ENCODE measurements at regions not wholly inside any gene's neighbourhood (a gene's known extent, or its start where the extent isn't known, plus 50 kb on each side); places are given as distances from the start of the nearest gene placed in this dataset.

GRCh38 chr1:198030682-198031081 lies 113.5 kb downstream of the LHX9 start:
- H3K4me2 ChIP-seq (ENCODE audit: low read length), result no peak overlapping the region
- H3F3A ChIP-seq (ENCODE audit: insufficient read depth, low read length, poor library complexity, severe bottlenecking), result no peaks in the 10 kb centered on the region
- no peak overlapping the region for H3K4me3 ChIP-seq (ENCODE audit: low read length)
- no peak overlapping the region for H3K27ac ChIP-seq (ENCODE audit: low read length)
- no peaks in the 10 kb centered on the region for H4K20me1 ChIP-seq (ENCODE audit: insufficient read depth)
- TF ChIP-seq, protein P1, sequence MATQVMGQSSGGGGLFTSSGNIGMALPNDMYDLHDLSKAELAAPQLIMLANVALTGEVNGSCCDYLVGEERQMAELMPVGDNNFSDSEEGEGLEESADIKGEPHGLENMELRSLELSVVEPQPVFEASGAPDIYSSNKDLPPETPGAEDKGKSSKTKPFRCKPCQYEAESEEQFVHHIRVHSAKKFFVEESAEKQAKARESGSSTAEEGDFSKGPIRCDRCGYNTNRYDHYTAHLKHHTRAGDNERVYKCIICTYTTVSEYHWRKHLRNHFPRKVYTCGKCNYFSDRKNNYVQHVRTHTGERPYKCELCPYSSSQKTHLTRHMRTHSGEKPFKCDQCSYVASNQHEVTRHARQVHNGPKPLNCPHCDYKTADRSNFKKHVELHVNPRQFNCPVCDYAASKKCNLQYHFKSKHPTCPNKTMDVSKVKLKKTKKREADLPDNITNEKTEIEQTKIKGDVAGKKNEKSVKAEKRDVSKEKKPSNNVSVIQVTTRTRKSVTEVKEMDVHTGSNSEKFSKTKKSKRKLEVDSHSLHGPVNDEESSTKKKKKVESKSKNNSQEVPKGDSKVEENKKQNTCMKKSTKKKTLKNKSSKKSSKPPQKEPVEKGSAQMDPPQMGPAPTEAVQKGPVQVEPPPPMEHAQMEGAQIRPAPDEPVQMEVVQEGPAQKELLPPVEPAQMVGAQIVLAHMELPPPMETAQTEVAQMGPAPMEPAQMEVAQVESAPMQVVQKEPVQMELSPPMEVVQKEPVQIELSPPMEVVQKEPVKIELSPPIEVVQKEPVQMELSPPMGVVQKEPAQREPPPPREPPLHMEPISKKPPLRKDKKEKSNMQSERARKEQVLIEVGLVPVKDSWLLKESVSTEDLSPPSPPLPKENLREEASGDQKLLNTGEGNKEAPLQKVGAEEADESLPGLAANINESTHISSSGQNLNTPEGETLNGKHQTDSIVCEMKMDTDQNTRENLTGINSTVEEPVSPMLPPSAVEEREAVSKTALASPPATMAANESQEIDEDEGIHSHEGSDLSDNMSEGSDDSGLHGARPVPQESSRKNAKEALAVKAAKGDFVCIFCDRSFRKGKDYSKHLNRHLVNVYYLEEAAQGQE (IDR thresholded peaks at IDR 0.05; ENCODE audit: borderline replicate concordance), result no peak
- TF ChIP-seq EZH2 (IDR thresholded peaks at IDR 0.05; ENCODE audit: borderline replicate concordance, insufficient read depth, low read length, poor library complexity, severe bottlenecking) (no peak), RAD21 (conservative IDR thresholded peaks at IDR 0.05) (no peak), POLR2AphosphoS5 (IDR thresholded peaks at IDR 0.05) (no peak)
- TF ChIP-seq, protein P2, sequence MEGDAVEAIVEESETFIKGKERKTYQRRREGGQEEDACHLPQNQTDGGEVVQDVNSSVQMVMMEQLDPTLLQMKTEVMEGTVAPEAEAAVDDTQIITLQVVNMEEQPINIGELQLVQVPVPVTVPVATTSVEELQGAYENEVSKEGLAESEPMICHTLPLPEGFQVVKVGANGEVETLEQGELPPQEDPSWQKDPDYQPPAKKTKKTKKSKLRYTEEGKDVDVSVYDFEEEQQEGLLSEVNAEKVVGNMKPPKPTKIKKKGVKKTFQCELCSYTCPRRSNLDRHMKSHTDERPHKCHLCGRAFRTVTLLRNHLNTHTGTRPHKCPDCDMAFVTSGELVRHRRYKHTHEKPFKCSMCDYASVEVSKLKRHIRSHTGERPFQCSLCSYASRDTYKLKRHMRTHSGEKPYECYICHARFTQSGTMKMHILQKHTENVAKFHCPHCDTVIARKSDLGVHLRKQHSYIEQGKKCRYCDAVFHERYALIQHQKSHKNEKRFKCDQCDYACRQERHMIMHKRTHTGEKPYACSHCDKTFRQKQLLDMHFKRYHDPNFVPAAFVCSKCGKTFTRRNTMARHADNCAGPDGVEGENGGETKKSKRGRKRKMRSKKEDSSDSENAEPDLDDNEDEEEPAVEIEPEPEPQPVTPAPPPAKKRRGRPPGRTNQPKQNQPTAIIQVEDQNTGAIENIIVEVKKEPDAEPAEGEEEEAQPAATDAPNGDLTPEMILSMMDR (IDR thresholded peaks at IDR 0.05; ENCODE audit: poor library complexity, severe bottlenecking), result no peak
- no peak overlapping the region for H3K9ac ChIP-seq (ENCODE audit: low read length)
- H3K36me3 ChIP-seq (ENCODE audit: insufficient read depth, low read length), result no peaks in the 10 kb centered on the region
- no peaks in the 10 kb centered on the region for H3K79me2 ChIP-seq (replicated peaks; ENCODE audit: insufficient read depth, low read length)
- no peaks in the 10 kb centered on the region for H3K27me3 ChIP-seq (ENCODE audit: insufficient read depth, low read depth, low read length)
- no peaks in the 10 kb centered on the region for H3K9me2 ChIP-seq (ENCODE audit: insufficient read depth, low read length)
- no peak overlapping the region for H2AFZ ChIP-seq (ENCODE audit: low read depth, low read length)
- H3K9me3 ChIP-seq (ENCODE audit: low read length), result no peaks in the 10 kb centered on the region

GRCh38 chr1:198031086-198031485 lies 113.9 kb downstream of the LHX9 start:
- Histone ChIP-seq H3F3A (ENCODE audit: insufficient read depth, low read length, poor library complexity, severe bottlenecking) (no peaks in the 10 kb centered on the region), H3K36me3 (ENCODE audit: insufficient read depth, low read length) (no peaks in the 10 kb centered on the region), H3K27ac (ENCODE audit: low read length) (no peak overlapping the region), H2AFZ (ENCODE audit: low read depth, low read length) (no peak overlapping the region), H3K9me3 (ENCODE audit: low read length) (no peaks in the 10 kb centered on the region), H3K79me2 (replicated peaks; ENCODE audit: insufficient read depth, low read length) (no peaks in the 10 kb centered on the region), H4K20me1 (ENCODE audit: insufficient read depth) (no peaks in the 10 kb centered on the region), H3K4me2 (ENCODE audit: low read length) (no peak overlapping the region), H3K9me2 (ENCODE audit: insufficient read depth, low read length) (no peaks in the 10 kb centered on the region), H3K27me3 (ENCODE audit: insufficient read depth, low read depth, low read length) (no peaks in the 10 kb centered on the region), H3K9ac (ENCODE audit: low read length) (no peak overlapping the region), H3K4me3 (ENCODE audit: low read length) (no peak overlapping the region)
- TF ChIP-seq MXI1 (conservative IDR thresholded peaks at IDR 0.05; ENCODE audit: poor library complexity, severe bottlenecking) (no peak), TAF1 (IDR thresholded peaks at IDR 0.05; ENCODE audit: low read depth) (no peak), EP300 (conservative IDR thresholded peaks at IDR 0.05; ENCODE audit: poor library complexity, severe bottlenecking) (no peak), SMC3 (conservative IDR thresholded peaks at IDR 0.05; ENCODE audit: poor library complexity) (no peak)
- TF ChIP-seq, protein P1 (IDR thresholded peaks at IDR 0.05; ENCODE audit: borderline replicate concordance), result no peak
